ENCODE measurements at regions not wholly inside any gene's neighbourhood (a gene's known extent, or its start where the extent isn't known, plus 50 kb on each side); places are given as distances from the start of the nearest gene placed in this dataset.
"Not testable (repeated sequence)": the region's sequence is repeated elsewhere in the genome, so short reads cannot be mapped to it uniquely, and the experiment has no call there.

DNA sequence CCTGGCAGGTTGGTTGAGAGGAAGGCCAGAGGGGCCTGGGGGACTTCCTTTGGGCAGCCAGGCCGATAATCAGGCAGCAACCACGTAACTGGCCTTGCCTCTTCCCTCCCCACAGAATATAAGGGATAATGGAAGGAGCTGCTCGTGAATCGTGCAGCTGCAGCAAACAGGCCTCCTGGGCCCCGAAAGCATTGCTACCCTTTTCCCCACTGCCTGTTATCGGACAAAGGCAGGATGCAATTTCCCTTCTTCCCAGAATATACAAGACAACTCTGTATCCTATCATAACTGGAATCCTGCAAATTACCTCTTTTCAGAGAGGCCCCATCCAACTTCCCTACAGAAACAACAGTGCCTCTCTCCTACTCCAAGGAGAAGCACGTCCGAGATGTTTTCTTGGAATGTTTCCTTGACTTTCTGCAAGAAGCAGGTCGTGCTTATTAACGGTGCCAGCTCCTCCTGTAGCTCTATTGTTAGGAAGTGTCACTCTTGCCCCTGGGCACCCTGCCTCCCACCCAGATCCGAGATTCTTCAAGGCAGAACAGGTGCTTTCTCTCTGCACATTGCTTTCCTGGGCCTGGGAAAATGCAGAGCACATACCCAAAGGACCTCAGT is 106.0 kb upstream of the TIAM1 start:
- DNase-seq, result no peak

DNA sequence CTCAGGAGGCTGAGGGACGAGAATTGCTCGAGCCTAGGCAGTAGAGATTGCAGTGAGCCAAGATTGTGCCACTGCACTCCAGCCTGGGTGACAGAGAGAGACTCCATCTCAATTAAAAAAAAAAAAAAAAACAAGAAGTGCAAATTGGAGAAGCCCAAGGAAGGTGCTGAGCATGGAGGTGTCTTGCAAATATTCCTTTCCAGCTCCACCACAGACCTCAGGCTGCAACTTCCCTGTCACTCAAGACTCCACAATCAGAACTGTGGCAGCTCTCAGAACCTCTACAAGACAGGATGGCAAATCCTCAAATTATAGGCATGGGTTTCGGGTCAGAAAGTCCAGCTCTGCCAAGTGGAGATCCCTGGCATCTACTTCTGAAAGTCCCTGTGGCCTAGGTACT is 104.4 kb upstream of the TIAM1 start:
- DNase-seq, result no peak

DNA sequence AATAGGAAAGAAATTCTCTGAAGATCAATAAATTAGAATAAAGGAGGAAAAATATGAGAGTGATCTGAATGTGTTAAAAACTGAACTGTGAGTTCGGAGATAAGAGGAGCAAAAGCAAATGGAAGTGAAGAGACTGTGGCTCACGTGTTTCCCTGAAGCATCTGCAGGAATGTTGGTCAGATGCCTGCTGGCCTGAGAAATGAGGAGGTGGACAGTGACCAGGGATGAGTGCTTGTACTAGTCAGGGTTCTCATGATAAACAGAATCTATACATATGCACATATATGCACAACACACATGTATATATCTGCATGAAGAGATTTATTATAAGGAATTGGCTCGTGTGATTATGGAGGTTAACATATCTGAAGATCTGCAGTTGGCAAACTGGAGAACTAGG is 103.4 kb upstream of the TIAM1 start:
- no peak for DNase-seq

DNA sequence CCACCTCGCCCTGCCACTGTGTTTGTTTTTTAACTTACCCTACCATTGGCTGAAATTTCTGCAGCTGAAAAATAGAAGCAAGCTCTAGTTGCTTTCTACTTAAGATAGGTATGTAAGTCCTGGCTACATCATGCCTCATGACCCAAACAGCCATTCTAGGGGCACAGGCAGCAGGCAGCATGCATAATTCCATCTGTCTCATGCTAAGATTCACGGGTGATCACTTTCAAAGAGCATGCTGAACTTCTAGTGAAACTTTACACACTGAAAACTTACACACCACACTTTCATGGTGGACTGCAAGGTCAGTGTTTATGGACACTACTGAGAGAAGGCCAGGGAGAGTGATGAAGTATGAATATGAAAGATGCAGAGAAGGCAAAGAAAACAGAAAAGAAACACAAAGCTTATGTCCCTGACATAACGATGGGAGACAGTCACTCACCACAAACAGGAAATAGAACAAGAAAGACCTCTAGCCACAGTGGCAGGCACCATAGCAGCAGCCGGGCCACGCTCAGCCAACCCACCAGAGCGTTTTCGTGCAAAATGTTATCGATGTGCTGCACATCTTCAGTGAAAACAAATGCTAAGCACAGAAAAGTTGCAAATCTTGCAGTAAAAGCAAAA is 102.3 kb upstream of the TIAM1 start:
- no peak for DNase-seq

DNA sequence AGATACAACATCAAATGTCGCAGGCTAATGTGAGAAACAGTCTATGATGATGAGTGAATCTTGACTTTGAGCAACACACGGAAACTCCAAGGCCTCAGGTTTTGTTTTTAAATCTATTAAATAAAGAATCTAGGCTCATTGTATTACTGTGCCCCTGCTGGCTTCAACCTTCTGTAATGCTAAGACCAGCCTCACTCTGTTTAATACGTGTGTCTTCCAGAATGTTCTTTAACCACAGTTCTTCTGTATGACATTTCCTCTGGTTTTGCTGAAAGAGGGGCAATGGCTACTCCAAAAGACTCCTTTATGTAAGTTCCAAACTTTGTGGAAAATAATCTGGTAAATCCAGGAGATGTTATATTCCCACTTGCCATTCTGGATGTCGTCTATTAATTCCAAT is 101.1 kb upstream of the TIAM1 start:
- DNase-seq, result no peak

DNA sequence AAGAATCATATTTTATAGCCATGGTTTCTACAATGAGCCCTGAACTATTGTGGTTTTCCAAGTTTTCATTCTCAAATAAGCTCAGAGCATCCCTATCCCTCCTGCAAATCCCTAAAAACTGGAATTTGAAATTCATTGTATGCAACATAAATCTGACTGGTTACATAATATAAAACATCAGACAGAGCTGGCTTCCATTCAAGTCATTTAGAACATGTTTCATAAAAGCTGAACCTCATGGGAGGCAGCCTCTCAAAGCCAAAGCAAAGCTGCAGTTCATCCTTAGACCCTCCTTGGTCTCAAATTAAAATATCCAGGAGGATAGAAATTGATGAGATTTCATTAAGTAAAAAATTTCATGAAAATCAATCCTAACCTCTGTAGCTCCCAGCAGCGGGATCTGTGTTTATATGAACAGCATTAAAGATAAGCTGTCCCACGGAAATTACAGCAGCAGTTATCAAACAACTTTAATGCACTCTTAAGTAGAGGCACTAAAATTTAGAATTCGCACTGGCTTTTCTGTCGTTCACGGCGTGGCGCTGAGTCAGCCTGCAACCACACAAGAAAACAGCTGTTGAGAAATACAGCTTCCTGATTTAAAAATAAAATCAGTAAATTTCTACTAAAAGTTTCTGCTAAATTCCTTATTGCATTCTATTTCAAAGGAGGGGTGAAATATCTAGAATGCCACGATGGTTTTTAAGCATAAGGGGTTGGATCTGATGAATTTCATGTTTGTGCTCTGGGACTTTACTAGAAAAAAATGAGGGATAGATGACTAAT is 99.9 kb upstream of the TIAM1 start:
- no peak for DNase-seq

DNA sequence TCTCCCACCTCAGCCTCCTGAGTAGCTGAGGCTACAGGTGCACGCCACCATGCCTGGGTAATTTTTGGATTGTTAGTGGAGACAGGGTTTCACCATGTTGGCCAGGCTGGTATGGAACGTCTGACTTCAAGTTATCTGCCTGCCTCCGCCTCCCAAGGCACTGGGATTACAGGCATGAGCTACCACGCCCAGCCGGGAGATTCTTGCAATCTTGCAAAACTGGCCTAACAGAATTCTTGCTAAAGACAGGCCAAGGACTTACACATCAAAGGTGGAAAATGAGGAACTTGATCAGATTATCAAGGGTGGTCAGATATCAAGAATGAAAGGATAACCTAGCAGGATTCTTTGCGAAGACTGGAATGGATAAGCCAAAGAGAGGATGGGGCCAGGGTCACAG is 98.3 kb upstream of the TIAM1 start:
- DNase-seq, result no peak

DNA sequence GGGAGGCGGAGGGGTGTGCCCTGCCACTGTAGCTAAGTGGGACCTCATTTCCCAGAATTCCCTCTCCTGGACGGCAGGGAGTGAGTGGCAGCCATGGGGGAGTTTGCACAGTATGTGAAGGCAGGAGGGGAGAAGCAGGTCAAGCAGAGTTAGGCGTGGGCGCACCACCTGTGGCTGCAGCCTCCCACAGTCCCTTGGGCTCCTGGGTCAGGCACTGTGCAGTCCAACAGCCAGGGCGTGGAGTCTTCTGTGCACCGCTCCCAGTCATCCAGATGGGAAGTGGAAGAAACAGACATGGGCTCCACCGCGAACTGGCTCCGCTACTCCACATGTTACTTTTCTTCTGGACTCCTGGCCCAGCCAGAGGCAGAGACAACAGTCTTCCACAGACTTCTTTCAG is 85.4 kb upstream of the TIAM1 start:
- DNase-seq, result no peak

DNA sequence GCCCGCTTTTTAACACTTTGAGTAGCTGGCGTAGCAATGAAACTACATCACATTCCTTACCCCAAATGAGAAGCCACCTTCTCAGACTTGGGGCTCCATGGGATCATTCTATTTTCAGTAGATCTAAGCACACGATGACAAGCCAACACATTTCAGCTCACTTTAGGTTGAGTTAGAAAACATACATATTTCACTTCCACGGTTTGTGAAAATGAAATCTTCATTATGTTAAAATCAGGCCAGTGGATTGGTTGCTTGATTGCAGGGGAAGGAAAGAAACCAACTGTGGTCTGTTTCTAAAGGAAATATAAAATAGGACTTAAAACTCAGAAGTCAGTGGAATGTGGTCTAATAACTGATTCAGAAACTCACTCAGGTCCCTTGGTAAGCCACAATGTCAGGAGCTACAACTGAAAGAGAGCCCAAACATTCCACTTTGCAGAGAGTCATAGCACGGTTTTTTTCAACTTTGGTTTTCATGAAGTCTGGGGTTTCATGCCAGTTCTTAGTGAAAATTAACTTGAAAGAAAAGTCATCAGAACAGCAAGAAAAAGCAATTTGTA is 82.3 kb upstream of the TIAM1 start:
- DNase-seq, result no peak

DNA sequence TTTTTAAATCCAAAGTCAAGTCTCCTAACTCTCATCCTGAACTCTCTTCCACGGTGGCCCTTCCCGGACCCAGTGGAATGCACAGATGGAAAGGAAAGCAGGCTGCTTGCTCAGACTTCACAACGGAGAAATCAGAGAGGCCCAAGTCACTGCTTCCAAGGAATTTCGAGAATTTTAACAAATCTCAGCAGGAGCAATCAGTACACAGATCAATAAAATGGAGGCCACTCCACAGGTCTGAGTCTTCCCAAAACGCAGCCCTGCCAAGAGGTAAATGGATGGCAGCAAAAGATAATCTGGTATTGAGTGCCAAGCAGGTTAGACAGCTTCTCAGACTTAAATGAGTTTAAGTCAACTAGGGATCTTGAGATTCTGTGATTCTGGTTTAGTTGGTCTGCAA is 81.1 kb upstream of the TIAM1 start:
- DNase-seq, result no peak

DNA sequence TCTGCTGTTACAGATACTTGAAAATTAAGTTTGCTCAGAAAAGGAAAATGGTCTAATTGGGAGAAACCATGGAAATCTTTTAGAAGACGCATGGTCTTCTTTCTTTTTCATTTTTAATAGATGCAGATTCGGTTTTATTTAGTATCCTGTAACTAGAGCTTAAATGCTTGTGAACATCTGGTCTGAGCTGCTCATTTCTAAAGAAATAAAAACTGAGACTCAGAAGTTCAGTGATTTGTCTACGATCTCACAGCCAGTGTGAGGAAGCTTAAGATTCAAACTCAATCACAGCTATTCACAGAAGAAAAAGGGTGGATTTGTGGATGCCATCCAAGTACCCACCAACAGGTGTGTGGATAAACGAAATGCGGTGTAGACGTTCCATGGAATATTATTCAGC is 80.0 kb upstream of the TIAM1 start:
- DNase-seq, result no peak

DNA sequence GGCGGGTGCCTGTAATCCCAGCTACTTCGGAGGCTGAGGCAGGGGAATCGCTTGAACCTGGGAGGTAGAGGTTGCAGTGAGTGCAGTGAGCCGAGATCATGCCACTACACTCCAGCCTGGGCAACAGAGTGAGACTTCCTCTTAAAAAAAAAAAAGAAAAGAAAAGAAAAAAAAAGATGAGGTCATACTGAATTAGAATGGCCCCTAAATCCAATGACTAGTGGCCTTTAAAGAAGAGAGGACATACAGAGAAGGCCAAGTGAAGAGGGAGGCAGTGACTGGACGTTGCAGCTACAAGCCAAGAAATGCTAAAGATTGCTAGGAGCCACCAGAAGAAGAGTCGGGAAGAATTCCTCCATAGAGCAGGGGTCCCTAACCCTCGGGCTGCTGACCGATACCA is 76.9 kb upstream of the TIAM1 start:
- DNase-seq, result no peak

DNA sequence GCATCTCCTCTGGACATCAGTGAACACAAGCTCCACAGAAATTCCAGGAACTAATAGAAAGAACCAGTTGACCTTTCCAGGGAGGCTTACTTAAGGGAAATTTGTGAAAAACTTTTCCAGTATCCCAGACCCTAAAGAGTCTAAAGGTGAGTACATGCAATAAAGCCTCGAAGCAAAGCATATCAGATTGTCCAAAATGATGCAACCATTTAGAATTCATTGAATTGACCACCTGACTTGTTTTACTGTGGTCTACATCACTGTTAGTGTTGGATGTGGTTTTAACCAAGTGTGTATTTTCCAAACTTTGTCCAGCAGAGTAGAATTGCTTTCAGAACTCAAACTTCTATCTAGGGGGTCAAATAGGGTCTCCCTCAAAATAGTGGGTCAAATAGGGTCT is 76.3 kb upstream of the TIAM1 start:
- no peak for DNase-seq

DNA sequence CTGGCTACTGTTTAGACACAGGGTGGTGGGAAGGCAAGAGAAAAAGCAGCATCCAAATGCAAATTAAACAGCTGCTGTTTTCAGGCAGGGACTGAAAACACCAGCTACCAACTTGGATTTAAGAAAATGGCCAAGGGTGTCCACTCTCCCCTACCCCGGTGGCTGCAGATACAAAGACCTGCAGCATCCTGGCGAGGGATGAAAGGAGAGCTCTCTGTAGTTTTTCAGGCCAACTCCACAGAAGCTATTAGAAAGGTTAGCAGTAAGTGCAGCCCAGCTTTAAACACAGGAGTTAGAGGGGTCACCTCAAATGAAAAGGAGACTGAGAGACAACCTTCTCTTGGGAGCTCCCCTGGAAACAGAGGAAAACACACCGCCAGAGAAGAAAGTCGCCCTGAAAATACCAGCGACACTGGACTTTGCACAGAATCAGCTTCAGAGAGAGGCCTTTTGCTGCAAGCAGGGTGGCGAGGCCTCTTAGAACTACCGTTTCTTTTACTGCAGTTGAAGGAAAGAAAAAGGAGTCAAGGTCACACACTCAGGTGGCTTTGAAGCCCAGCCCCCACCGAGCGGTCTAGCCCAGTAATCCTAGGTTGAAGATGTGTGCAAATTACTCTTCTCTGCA is 74.4 kb upstream of the TIAM1 start:
- DNase-seq, result no peak

DNA sequence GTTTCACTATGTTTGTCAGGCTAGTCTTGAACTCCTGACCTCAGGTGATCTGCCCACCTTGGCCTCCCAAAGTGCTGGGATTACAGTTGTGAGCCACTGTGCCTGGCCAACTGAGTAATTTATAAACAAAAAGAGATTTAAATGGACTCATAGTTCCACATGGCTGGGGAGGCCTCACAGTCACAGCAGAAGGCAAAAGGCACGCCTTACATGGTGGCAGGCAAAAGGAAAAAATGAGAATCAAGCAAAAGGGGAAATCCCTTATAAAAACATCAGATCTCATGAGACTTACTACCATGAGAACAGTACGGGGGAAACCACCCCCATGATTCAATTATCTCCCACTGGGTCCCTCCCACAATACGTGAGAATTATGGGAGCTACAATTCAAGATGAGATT is 73.2 kb upstream of the TIAM1 start:
- DNase-seq, result not testable (repeated sequence)

DNA sequence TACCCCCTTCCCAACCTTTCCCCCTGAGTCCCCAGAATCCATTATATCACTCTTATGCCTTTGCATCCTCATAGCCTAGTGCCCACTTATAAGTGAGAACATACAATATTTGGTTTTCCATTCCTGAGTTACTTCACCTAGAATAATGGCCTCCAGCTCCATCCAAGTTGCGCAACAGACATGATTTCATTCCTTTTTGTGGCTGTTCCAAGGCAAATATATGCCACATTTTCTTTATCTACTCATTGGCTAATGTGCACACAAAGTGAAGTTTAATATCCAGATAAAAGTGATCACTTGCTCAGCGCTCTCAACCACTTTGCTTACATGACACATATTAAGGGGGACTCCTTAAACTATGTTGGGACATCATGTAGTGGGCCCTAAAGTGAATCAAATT is 72.4 kb upstream of the TIAM1 start:
- no peak for DNase-seq

DNA sequence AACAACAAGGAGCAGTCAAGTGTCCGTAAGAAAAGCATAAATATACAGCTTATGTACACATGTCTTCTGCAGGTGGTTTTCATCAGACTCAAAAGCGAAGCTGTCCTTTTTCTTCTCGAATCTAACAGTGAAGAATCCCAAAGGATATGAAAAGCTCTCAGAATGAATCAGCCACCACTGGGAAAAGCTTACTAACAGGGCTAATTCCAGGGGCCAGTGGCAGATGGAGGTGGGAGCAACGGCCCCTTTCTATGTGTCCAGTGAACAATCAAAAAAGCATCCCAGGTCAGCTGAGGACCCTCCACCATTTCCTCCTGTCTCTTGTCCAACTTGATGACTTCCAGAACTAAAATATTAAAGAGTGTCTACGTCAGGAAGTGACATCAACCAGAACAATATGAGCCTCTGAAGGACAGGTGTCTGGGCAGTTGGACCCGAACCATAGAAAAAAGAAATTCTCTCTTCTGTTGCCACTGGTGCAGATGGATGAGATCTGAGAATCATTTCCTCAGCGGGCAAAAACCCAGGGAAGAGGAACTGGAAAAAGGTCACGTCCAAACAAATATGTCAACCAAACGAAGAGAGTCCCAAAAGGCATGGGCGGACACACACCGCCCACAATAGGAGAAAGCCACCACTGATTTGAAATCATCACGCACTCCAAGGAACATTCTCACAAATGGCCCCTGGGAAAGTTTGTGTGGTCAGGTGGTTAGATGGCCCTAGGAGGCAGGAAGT is 70.4 kb upstream of the TIAM1 start:
- DNase-seq, result no peak

DNA sequence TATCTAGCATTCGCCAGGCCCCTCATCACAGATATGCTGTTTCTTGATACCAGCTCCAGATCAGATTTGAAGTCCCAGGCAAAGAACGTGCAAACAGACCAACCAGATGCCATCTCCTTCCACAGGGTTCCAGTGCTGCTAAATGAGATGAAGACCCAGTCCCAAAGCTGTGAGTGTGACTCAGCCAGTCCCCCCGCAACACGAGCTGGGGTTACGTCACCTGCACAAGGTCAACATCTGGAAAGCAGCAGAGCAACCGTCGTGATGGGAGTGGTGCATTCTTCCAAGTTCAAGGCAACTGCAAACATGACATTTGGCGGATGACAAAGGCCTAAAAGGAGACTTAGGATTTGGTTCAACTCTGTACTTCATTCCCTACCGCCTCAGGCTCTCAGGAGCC is 69.6 kb upstream of the TIAM1 start:
- DNase-seq, result no peak

DNA sequence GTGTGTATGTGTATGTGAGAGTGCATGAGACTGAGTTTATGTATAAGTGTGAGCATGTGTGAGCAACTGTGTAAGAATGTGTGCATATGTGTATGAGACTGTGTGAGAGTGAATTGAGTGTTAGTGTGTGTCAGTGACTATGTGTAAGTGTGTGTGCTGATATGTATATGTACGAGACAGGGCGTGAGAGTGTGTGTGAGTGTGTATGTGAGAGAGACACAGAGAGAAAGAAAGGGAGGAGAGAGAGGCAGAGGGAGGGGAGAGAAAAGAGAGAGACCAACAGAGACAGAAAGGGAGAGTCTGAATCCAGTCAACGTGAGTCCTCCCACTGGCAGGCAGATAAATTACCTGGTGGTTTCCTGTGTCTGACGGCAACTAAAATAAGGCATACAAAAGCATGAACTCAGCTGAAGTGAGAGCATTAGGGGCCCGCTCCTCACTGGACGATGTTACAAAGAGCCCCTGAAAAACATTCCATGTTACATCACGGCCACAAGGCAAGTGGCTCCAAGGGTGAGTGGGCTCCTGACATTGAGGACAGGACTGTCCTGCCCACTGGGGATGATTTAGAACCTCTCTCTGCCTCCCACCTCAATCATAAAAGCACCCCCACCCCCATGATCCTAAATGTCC is 66.6 kb upstream of the TIAM1 start:
- no peak for DNase-seq

DNA sequence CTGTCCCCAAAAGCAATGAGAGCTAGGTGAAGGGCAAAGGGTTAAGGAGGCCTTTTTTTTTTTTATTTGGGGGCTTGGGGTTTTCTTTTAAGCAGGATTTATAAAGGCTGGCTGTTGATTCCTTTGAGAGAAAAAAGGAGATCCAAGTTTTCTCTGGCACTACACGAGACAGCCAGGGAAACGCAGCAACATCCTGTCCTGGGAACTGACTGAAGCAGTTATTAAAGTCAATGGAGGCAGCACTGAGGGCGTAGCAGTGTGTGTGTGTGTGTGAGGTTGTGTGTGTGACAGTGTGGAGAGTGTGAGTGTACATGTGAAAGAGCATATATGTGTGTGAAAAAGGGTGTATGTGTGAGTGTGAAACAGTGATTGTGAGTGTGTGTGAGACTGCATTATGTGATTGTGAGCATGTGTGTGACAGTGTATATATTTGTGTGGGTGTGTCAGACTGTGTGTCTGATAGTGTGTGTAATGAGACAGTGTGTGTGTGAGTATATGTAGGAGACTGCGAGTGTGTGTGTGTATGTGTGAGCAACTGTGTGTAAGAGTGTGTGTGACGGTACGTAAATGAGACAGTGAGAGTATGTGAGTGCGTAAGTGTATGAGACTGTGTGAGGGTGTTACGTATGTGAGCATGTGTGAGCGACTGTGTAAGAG is 65.9 kb upstream of the TIAM1 start:
- no peak for DNase-seq

DNA sequence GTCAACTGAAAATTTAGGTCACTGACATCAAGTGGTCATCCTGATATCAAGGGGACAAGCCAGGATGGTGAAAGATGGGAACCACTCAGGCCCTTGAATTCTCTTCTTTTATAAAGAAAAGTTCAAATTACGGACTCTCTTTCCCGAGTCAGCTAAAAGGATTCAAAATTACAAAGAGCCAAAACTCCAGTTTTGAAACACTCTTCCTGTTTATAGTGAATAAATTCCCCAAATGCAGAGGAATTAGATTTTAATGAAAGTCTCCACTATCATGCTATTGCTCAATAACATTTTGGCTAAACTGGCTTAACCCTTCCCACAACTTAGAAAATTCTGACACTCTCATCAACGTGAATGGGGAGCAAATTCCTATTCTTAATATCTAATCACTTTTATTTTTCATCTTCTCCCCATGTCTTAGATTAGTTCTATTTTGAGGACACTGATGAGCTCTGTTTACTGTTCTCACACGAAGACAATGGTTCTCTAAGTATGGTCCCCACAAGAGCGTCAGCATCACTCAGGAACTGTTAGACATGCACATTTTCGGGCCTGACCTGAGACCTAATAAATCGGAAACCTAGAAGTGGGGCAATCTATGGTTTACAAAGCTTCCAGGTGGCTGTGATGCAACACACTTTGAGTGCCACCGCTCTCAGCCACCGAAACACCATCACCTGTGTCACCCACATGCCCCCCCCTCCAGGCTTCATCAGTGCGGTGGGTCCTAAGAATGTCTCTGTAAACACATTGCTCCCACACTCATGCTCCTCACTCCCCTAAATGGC is 64.4 kb upstream of the TIAM1 start:
- no peak for DNase-seq

Data from activated CD4-positive, CD25-positive, alpha-beta regulatory T cell treated with anti-CD3 and anti-CD28 coated beads, Interleukin-2, amount 50 U/mL, for 72 hours (primary cell).